Esophagus muscularis mucosa (tissue), 4 donors: ENCODE measurements at regions not wholly inside any gene's neighbourhood (a gene's known extent, or its start where the extent isn't known, plus 50 kb on each side); places are given as distances from the start of the nearest gene placed in this dataset.

Experiments used
- DNase-seq: peaks from one replicate; pipeline ENCODE4 v3.0.0-alpha.2; 2017; ENCODE audit errors: extremely low spot score
- H3K27ac ChIP-seq, 4 donors: fragments of 200-600 bp; sonication (generic); replicated peaks in 1 of 4; 1 replicate in 3 of 4; 2 replicates in 1 of 4; pipeline ENCODE4 v1.5.1; 2016 to 2019; ENCODE audit warnings: mild to moderate bottlenecking in 1 of 4
- H3K27me3 ChIP-seq, 4 donors: fragments of 200-600 bp; sonication (generic); one replicate each; pipeline versions ENCODE4 v1.5.1 to v1.6.0; 2016 to 2019
- H3K36me3 ChIP-seq, 4 donors: fragments of 200-600 bp; sonication (generic); one replicate each; pipeline ENCODE4 v1.5.1; 2016 to 2019
- H3K4me1 ChIP-seq, 4 donors: fragments of 200-600 bp; sonication (generic); one replicate each; pipeline ENCODE4 v1.5.1; 2016 to 2019
- H3K4me3 ChIP-seq, 4 donors: fragments of 200-600 bp; sonication (generic); 1 replicate in 2 of 4; 2 replicates in 2 of 4; pipeline ENCODE4 v1.5.1; 2016 to 2019; ENCODE audit warnings: mild to moderate bottlenecking in 4 of 4, moderate library complexity in 1 of 4
- H3K9me3 ChIP-seq, 4 donors: fragments of 200-600 bp; sonication (generic); 1 replicate in 3 of 4; 2 replicates in 1 of 4; pipeline ENCODE4 v1.5.1; 2016 to 2019
- EP300 ChIP-seq: sonication (generic); formaldehyde crosslinking; IDR thresholded peaks from one replicate; pipeline ENCODE4 v1.6.1; 2017; ENCODE audit warnings: antibody characterized with exemption
- POLR2A ChIP-seq: fragments of 450-650 bp; IDR thresholded peaks from one replicate; pipeline ENCODE4 v1.6.1; 2017; ENCODE audit warnings: antibody characterized with exemption, moderate library complexity, mild to moderate bottlenecking, low read depth
- POLR2AphosphoS5 ChIP-seq, 2 donors: sonication (generic); formaldehyde crosslinking; IDR thresholded peaks; one replicate each; pipeline ENCODE4 v1.6.1; 2017; ENCODE audit warnings: antibody characterized with exemption in 2 of 2
- WGBS: methylation state at CpG from one replicate; pipeline ENCODE4 v1.1.5; 2018; 5-methylcytosine and 5-hydroxymethylcytosine counted together
- intact Hi-C: fragments of 100-400 bp; cut with DNase I; formaldehyde crosslinking; loops from one replicate; pipeline ENCODE4 v1.15.1; 2023
- TF ChIP-seq, protein P1 (sequence below), 3 experiments: fragments of 200-600 bp in 2 of 3; fragments of 450-650 bp in 1 of 3; sonication (generic) in 2 of 3; IDR thresholded peaks; one replicate each; pipeline ENCODE4 v1.5.1; 2017 to 2019; ENCODE audit warnings: antibody characterized with exemption in 3 of 3, mild to moderate bottlenecking in 2 of 3, moderate library complexity in 1 of 3

DNA sequence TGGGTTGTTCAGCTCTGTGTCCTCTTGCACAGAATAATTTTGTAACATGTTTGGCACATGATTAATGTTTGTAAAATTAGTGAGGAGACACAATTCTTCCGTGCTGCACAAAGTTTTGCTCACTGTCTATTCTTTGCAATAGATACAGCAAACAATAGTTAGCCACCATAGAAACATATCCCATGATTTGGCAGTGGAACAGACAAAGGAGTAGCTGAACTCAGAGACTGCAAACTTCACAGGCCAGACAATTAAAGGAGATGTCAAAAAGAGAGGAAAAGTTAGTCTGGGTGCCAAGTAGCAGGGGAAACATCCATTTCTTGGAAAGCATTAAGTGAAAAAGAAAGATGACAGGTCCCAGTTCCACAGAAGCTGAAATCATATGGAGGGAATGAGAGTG lies 267.4 kb upstream of the NRXN1 start:
- Histone ChIP-seq H3K27me3 (no peaks in the 10 kb centered on the region), H3K9me3 (no peaks in the 10 kb centered on the region), H3K4me3 (no peak overlapping the region), H3K36me3 (no peaks in the 10 kb centered on the region), H3K27ac (no peak overlapping the region), H3K4me1 (no peaks in the 10 kb centered on the region)
- intact Hi-C loops, result no loop called here
- 19% methylated on average over 1 of the region's 1 CpG for WGBS
- TF ChIP-seq EP300, result no peak
- TF ChIP-seq, protein P1, sequence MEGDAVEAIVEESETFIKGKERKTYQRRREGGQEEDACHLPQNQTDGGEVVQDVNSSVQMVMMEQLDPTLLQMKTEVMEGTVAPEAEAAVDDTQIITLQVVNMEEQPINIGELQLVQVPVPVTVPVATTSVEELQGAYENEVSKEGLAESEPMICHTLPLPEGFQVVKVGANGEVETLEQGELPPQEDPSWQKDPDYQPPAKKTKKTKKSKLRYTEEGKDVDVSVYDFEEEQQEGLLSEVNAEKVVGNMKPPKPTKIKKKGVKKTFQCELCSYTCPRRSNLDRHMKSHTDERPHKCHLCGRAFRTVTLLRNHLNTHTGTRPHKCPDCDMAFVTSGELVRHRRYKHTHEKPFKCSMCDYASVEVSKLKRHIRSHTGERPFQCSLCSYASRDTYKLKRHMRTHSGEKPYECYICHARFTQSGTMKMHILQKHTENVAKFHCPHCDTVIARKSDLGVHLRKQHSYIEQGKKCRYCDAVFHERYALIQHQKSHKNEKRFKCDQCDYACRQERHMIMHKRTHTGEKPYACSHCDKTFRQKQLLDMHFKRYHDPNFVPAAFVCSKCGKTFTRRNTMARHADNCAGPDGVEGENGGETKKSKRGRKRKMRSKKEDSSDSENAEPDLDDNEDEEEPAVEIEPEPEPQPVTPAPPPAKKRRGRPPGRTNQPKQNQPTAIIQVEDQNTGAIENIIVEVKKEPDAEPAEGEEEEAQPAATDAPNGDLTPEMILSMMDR (IDR thresholded peaks at IDR 0.05), result no peak
- no peak for TF ChIP-seq POLR2A
- TF ChIP-seq POLR2AphosphoS5 (IDR thresholded peaks at IDR 0.05), result no peak
- no peak for DNase-seq

DNA sequence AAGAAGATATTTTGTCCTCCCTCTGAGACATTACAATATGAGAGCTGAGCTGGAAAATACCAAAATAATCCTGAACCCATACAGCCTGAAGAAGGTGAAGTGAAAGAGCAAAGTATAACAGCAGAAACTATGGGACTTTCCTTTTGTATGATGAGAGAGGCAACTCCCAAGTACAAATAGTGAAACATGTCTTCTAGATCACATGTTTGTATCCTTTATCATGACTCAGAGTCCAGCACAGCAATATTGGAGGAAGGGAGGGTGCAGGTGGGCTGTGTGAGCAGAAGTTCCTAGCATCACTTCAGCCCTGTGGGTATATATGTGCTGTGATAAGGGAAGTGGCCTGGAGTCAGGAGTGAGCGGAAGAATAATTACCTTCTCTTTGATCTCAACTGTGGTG lies 265.6 kb upstream of the NRXN1 start:
- WGBS, result 100% methylated on average over 1 of the region's 1 CpG
- no peak for DNase-seq
- TF ChIP-seq, protein P1 (IDR thresholded peaks at IDR 0.05), result no peak
- TF ChIP-seq POLR2A (no peak), POLR2AphosphoS5 (IDR thresholded peaks at IDR 0.05) (no peak), EP300 (no peak)

DNA sequence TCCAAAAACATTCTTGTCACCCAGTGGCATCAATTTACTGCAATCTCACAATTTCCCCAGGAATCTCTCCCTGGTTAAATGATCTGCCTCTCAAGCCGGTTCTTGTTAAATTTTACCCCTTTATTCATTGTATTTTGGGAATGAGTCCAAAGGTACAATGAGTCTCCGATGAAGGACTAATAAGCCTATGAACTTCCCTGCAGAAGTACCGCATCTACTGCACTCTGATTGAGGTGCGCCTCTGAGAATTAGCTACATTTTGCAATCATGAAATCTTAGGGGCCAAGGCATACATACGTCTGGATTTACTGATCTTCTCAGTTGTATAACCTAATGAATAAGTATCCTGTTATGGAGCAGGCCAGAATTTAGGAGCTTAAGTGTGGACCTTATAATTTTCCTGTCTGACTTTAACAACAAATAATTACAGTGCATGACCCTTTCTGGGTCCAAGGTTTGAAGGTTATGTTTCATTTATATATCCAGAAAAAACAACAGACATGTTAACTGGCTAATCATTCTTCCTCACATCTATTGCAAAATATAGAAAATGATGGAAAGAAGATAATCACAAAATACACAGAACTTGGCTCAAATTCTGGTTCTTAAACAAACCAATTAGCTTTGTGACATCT lies 261.8 kb upstream of the NRXN1 start:
- H3K36me3 ChIP-seq, result no peaks in the 10 kb centered on the region
- intact Hi-C loops, result no loop called here
- no peak for DNase-seq
- WGBS, result 67% methylated on average over 5 of the region's 5 CpGs
- H3K4me1 ChIP-seq, result no peaks in the 10 kb centered on the region
- TF ChIP-seq EP300 (no peak), POLR2AphosphoS5 (IDR thresholded peaks at IDR 0.05) (no peak)
- TF ChIP-seq, protein P1 (IDR thresholded peaks at IDR 0.05), result no peak
- no peaks in the 10 kb centered on the region for H3K9me3 ChIP-seq
- no peak overlapping the region for H3K27ac ChIP-seq
- H3K4me3 ChIP-seq, result no peak overlapping the region
- H3K27me3 ChIP-seq, result no peaks in the 10 kb centered on the region

More for the DNA sequence above, 265.6 kb upstream of the NRXN1 start:
- no peak overlapping the region for H3K4me3 ChIP-seq
- no peaks in the 10 kb centered on the region for H3K4me1 ChIP-seq
- H3K9me3 ChIP-seq, result no peaks in the 10 kb centered on the region
- intact Hi-C loops, result no loop called here
- no peaks in the 10 kb centered on the region for H3K27me3 ChIP-seq
- H3K36me3 ChIP-seq, result no peaks in the 10 kb centered on the region
- H3K27ac ChIP-seq, result no peak overlapping the region

DNA sequence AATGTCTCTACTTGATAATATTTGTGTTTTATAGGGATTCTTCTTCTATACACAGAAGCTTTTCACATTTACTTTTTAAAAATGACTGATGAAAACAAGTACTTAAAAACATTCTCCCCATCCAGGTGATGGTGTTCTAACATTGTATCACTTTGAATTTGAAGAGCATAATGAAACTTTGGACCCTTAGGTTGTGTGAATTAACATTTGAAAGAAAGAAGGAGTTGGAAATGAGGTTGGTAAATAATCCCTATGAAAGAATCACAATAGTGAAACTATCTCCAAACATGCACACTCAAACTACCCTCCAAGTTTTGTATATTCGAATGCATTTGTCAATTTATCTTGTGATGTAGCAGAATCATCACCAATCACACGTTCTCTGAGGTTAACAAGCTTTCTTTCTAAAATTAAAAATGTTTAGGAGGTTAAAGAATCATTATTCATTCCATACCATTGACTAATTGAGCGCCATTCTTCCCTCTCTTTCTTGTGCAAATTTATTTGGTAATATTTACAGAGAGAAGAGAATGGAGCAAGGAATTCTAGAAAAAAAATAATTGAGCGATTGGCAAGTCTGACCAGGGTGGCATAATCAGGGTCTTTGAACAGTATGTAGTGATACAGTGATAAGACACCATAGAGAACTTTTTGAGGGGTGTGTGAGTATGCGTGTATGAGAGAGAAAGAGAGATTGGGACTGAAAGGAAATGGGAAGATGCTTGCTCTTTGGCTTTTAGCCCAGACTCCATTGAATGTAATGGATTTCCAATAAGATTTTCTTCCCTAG lies 260.0 kb upstream of the NRXN1 start:
- DNase-seq, result no peak
- 65% methylated on average over 5 of the region's 5 CpGs for WGBS
- Histone ChIP-seq H3K36me3 (no peaks in the 10 kb centered on the region), H3K4me1 (no peaks in the 10 kb centered on the region), H3K27ac (no peak overlapping the region), H3K4me3 (no peak overlapping the region), H3K27me3 (no peaks in the 10 kb centered on the region), H3K9me3 (no peaks in the 10 kb centered on the region)
- intact Hi-C loops, result no loop called here
- TF ChIP-seq, protein P1 (IDR thresholded peaks at IDR 0.05), result no peak
